HTERT RPE-1 (cell line): ENCODE measurements at regions not wholly inside any gene's neighbourhood (a gene's known extent, or its start where the extent isn't known, plus 50 kb on each side); places are given as distances from the start of the nearest gene placed in this dataset.

Experiments used
- in situ Hi-C: fragments of 300-500 bp; cut with MboI; formaldehyde crosslinking; loops from 4 replicates; pipeline ENCODE4 v1.14.3; 2020; ENCODE audit warnings: low sequenced_read_pairs

DNA sequence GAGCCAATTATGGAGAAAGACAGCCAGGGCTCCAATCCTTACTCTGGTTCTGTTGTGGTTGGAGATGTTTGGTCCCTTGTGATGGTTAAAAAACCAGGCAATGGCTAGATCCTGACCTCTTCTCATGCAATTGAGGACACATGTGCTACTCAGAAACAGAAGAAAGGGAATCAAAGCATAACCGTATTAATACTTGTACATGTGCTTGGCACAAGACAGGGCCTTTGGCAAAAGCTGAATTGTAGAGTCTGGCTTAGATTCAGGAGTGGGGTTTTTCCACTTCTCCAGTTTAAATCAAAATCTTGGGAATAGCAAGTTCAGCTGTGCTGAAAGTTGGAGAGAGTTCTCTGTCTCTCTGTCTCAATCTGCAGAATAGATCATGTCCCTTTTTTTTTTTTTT lies 80.1 kb upstream of the E2F8 start:
- in situ Hi-C loops: loop anchor here (25.0 kb wide), 1 partner anchor 191 kb away; no protein-coding TSS in a partner anchor

DNA sequence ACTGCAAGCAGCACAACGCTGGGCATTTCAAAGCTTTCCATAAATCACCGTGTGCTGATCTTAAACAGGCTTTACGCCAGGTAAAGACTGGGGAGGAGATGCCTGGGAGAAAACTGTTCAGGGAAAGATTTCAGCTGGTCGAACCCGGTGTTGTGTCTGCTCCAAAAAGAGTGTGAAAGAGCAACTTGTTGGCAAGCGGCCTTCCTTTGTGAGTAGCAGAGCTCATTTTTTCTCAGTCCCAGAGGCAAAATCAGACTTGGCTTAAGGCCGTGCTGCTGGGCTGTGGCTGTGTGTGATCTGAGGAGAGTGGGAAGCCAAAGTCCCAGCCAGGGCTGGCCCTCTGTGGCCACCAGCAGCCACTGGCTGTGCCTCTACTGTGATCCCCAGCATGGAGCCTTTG lies 75.7 kb upstream of the E2F8 start:
- in situ Hi-C loops: loop anchor here (25.0 kb wide), 1 partner anchor 196 kb away; no protein-coding TSS in a partner anchor

DNA sequence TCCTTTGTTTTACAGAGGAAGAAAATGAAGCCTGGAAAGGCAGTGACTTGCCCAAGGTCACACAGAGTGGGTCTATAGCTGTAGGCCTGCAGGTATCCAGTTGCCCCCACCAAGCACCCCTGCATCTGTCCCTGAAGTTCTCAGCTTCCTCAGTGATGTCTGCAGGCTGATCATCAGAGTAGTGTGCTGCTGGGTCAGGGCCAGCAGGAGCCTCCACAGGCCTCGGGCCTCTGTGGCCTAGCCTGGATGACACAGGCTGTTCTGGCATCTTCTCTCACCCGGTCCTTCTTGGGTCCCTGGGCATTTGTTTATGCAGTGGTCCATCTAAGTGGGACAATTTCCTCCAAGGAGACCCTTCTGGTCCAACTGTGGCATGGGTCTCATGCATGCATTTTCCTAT lies 74.8 kb upstream of the E2F8 start:
- in situ Hi-C loops: loop anchor here (25.0 kb wide), 1 partner anchor 197 kb away; no protein-coding TSS in a partner anchor

DNA sequence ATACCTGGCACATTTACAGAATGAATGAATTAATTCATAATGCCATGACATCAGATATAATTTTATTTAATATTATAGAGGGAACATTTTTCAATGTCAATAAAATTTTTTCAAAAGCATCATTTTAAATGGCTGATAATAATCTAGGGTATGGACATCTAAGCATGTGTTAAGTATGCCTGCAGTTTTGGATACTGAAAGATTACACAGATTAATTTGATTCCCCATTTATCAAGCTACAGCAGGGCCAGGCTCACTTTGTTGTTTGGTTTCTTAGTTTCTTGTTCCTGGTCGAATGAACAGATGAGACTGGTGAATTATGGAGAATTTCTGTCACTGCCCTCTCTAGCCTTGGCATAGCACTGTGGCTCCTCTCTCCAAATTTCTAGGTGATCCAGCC lies 72.4 kb upstream of the E2F8 start:
- in situ Hi-C loops: loop anchor here (25.0 kb wide), 1 partner anchor 199 kb away; no protein-coding TSS in a partner anchor

DNA sequence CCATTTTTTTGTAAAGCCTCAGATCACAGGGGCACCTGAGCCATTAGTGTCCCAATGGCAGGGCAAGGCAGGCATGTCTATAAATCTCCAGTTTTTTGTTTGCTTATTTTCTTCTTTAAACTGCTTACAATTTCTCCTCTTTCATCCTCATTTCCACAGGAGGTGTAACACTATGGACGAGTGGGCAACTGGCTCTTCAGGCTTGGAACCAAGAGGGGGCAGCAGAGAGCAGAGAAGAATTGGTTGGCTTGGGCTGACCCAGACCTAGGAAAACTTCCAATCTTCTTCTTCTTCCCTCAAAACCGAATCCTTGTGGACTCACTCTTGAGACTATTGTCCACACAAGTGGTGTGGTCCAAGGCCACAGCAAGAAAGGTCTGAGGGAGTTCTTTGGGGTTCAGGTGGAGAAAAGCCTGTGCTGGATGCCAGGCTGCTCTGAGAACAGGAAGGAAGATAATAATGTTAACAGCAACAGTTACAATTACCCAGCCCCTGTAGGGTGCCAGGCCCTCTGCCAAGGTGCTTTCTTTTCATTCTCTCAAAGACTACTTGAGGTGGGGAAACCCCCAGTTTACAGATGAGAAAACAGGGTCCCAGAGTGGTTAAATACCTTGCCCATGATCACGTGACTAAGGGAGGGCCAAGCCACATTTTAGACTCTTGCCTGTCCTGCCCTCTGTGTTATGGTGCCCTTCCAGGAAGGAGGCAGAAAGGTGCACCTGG lies 70.7 kb upstream of the E2F8 start:
- in situ Hi-C loops: loop anchor here (25.0 kb wide), 1 partner anchor 201 kb away; no protein-coding TSS in a partner anchor

DNA sequence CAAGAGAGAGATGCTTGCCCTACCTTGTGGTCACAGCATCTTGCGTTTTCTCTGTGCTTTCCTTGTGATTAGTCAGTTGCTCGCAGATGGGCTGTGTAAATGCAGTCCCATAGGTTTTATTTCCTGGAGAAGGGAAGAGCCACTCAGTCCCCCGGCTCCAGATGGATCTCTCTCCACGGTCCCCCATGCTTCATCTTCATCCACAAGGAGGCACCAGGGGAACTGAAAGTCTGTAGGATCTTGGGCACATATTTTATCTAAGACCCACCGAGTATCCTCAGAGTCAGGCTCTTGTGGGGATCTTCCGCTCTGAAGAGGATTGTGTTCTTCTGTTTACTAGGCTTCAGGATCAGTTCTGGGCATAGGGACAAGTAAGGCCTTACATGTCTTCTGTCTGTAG lies 66.8 kb upstream of the E2F8 start:
- in situ Hi-C loops: loop anchor here (25.0 kb wide), 1 partner anchor 205 kb away; no protein-coding TSS in a partner anchor

DNA sequence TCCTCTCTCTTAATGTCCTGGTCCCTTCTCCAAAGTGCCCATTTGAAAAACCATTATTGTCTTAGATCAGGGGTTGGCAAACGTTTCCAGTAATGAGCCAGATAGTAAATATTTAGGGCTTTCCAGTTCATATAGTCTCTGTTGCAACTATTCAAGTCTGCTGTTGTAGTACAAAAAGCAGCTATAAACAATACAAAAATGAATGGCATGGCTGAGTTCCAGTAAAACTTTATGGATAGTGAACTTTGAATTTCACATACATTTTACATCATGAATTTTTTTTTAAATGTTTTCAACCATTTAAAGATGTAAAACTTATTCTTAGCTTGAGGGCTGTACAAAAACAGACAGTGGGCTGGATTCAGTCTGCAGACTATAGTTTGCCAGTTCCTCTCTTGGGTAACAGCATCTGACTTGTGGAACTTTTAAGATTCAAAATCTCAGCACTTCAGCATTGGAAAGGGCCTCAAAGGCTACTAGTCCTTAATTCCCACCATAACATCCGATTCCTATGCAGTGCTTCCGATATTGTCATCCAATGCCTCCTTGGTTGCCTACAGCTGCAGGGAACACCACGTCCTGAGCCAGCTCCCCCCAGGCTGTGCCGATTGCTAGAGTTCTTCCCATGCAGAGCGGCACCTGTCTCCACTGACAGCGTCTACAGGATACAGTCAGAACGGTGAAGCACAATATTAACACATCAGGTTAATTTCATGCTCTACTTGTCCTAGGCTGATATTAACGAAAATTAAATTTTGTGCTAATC lies 65.6 kb upstream of the E2F8 start:
- in situ Hi-C loops: loop anchor here (25.0 kb wide), 1 partner anchor 206 kb away; no protein-coding TSS in a partner anchor

DNA sequence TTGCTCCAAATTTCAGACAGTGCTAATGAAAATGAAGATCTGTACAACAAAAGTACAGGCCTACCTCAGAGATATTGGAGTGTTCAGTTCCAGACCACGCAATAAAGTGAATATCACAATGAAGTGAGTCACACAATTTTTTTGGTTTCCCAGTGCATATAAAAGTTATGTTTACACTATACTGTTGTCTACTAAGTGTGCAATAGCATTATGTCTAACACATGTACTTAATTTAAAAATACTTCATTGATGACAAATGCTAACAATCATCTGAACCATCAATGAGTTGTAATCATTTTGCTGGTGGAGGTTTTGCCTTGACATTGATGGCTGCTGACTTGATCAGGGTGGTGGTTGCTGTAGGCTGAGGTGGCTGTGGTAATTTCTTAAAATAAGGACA lies 60.6 kb upstream of the E2F8 start:
- in situ Hi-C loops: loop anchor here (25.0 kb wide), 1 partner anchor 211 kb away; no protein-coding TSS in a partner anchor

DNA sequence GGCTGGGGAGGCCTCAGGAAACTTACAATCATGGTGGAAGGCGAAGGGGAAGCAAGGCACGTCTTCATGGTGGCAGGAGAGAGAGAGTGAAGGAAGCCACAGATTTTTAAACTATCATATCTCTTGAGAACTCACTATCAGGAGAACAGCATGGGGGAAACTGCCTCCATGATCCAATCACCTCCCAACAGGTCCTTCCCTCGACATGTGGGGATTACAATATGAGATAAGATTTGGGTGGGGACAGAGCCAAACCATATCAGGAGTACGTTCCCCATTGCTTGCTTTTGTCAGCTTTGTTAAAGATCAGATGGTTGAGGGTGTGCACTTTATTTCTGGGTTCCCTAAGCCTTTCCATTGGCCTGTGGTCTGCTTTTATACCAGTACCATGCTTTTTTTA lies 53.7 kb upstream of the E2F8 start:
- in situ Hi-C loops: no loop called here

DNA sequence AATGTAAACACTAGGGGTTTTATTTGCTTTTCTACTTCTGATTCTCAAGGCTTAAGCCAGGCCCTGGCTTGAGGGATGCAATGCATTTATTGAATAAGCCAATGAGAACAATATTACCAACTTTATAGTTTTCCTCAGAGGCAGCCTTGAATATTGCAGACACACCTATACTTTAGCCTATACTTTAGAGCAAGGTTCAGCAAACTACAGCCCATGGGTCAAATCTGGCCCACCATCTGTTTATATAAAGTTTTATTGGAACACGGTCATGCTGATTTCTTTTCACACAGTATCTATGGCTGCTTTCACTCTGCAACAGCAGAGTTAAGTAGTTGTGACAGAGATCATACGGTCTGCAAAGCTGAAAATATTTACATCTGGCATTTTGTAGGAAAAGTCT lies 50.3 kb upstream of the E2F8 start:
- in situ Hi-C loops: no loop called here
